ENCODE measurements at regions not wholly inside any gene's neighbourhood (a gene's known extent, or its start where the extent isn't known, plus 50 kb on each side); places are given as distances from the start of the nearest gene placed in this dataset.

GRCh38 chr5:117519957-117520500 is 945.4 kb upstream of the SEMA6A start:
- Histone ChIP-seq H3K4me3 (ENCODE audit: low read length) (no peak overlapping the region), H3K4me1 (ENCODE audit: control insufficient read depth, insufficient read depth, low read length) (no peaks in the 10 kb centered on the region), H3K27ac (ENCODE audit: low read length) (no peak overlapping the region), H3K9me3 (replicated peaks; ENCODE audit: control insufficient read depth, low read depth, low read length) (peaks cover 8% of the 10 kb centered on the region), H3K36me3 (ENCODE audit: control insufficient read depth, insufficient read depth, low read length) (no peaks in the 10 kb centered on the region), H3K27me3 (ENCODE audit: control insufficient read depth, insufficient read depth, low read length) (no peaks in the 10 kb centered on the region)
- DNase-seq = no peak
- no CpG with 5 or more reads among the region's 3 CpGs for WGBS (ENCODE audit: insufficient coverage)

GRCh38 chr5:117504305-117504704 is 929.7 kb upstream of the SEMA6A start:
- no CpG with 5 or more reads among the region's 2 CpGs for WGBS (ENCODE audit: insufficient coverage)
- H3K9me3 ChIP-seq (replicated peaks; ENCODE audit: control insufficient read depth, low read depth, low read length) = no peaks in the 10 kb centered on the region
- H3K4me1 ChIP-seq (ENCODE audit: control insufficient read depth, insufficient read depth, low read length) = peaks cover 2% of the 10 kb centered on the region
- no peaks in the 10 kb centered on the region for H3K36me3 ChIP-seq (ENCODE audit: control insufficient read depth, insufficient read depth, low read length)
- H3K27ac ChIP-seq (ENCODE audit: low read length) = peak overlapping the region; percentile 71
- H3K27me3 ChIP-seq (ENCODE audit: control insufficient read depth, insufficient read depth, low read length) = no peaks in the 10 kb centered on the region
- DNase-seq = peak; percentile 91
- no peak overlapping the region for H3K4me3 ChIP-seq (ENCODE audit: low read length)

GRCh38 chr5:117497601-117498000 is 923.0 kb upstream of the SEMA6A start:
- Histone ChIP-seq H3K9me3 (replicated peaks; ENCODE audit: control insufficient read depth, low read depth, low read length) (no peaks in the 10 kb centered on the region), H3K4me3 (ENCODE audit: low read length) (no peak overlapping the region), H3K27ac (ENCODE audit: low read length) (peak overlapping the region; percentile 62), H3K4me1 (ENCODE audit: control insufficient read depth, insufficient read depth, low read length) (no peaks in the 10 kb centered on the region), H3K27me3 (ENCODE audit: control insufficient read depth, insufficient read depth, low read length) (no peaks in the 10 kb centered on the region), H3K36me3 (ENCODE audit: control insufficient read depth, insufficient read depth, low read length) (no peaks in the 10 kb centered on the region)
- 0% methylated on average over 1 of the region's 3 CpGs for WGBS (ENCODE audit: insufficient coverage)
- DNase-seq = peak; percentile 95

DNA sequence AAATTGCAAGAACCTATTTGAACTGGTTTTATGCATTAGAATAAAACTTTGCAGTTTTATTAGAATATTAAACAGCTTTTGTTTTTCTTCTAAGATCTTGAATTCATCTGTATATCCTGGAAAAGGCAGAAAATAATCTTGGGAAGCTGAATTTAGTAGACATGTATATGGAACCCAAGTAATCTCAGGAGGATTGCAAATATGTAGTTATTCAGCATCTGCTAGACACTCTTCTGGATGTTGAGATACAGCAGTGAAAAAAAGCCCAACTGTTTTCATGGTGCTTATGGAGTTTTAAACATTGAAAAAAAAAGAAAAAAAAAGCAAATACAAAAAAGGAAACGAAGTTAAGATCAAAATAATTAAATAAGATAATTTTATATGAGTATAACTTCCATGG is 922.2 kb upstream of the SEMA6A start:
- DNase-seq = peak; percentile 88
- H3K4me1 ChIP-seq (ENCODE audit: control insufficient read depth, insufficient read depth, low read length) = no peaks in the 10 kb centered on the region
- H3K4me3 ChIP-seq (ENCODE audit: low read length) = no peak overlapping the region
- no CpG with 5 or more reads among the region's 1 CpG for WGBS (ENCODE audit: insufficient coverage)
- H3K36me3 ChIP-seq (ENCODE audit: control insufficient read depth, insufficient read depth, low read length) = no peaks in the 10 kb centered on the region
- no peak overlapping the region for H3K27ac ChIP-seq (ENCODE audit: low read length)
- H3K9me3 ChIP-seq (replicated peaks; ENCODE audit: control insufficient read depth, low read depth, low read length) = no peaks in the 10 kb centered on the region
- H3K27me3 ChIP-seq (ENCODE audit: control insufficient read depth, insufficient read depth, low read length) = no peaks in the 10 kb centered on the region

- peak; percentile 26 for DNase-seq
- no peaks in the 10 kb centered on the region for H3K9me3 ChIP-seq (replicated peaks; ENCODE audit: control insufficient read depth, low read depth, low read length)
- WGBS (ENCODE audit: insufficient coverage) = no CpG with 5 or more reads among the region's 2 CpGs
- no peak overlapping the region for H3K27ac ChIP-seq (ENCODE audit: low read length)
- H3K4me3 ChIP-seq (ENCODE audit: low read length) = no peak overlapping the region
- H3K27me3 ChIP-seq (ENCODE audit: control insufficient read depth, insufficient read depth, low read length) = no peaks in the 10 kb centered on the region
- H3K36me3 ChIP-seq (ENCODE audit: control insufficient read depth, insufficient read depth, low read length) = no peaks in the 10 kb centered on the region
- H3K4me1 ChIP-seq (ENCODE audit: control insufficient read depth, insufficient read depth, low read length) = no peaks in the 10 kb centered on the region
Observed at GRCh38 chr5:117494188-117494587, 919.6 kb upstream of the SEMA6A start.

GRCh38 chr5:117488976-117489500 is 914.4 kb upstream of the SEMA6A start:
- Histone ChIP-seq H3K4me3 (ENCODE audit: low read length) (no peak overlapping the region), H3K36me3 (ENCODE audit: control insufficient read depth, insufficient read depth, low read length) (no peaks in the 10 kb centered on the region), H3K27me3 (ENCODE audit: control insufficient read depth, insufficient read depth, low read length) (no peaks in the 10 kb centered on the region), H3K9me3 (replicated peaks; ENCODE audit: control insufficient read depth, low read depth, low read length) (no peaks in the 10 kb centered on the region), H3K4me1 (ENCODE audit: control insufficient read depth, insufficient read depth, low read length) (no peaks in the 10 kb centered on the region), H3K27ac (ENCODE audit: low read length) (no peak overlapping the region)
- no CpG with 5 or more reads among the region's 2 CpGs for WGBS (ENCODE audit: insufficient coverage)
- no peak for DNase-seq

DNA sequence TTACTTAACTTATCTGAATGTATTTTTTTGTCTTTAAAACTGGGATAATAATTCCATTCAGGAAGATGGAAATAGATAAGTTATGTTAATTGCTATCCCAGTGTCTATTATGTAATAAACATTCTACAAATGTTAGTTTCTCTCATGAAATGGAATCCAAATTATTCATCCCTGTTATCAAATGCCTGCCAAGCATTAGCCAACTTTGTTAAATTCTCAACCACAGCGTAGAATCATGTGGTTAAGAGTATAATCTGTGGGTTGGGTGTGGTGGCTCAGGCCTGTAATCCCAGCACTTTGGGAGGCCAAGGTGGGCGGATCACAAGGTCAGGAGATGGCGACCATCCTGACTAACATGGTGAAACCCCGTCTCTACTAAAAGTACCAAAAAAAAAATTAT is 912.9 kb upstream of the SEMA6A start:
- 92% methylated on average over 2 of the region's 4 CpGs for WGBS (ENCODE audit: insufficient coverage)
- DNase-seq = no peak
- Histone ChIP-seq H3K36me3 (ENCODE audit: control insufficient read depth, insufficient read depth, low read length) (no peaks in the 10 kb centered on the region), H3K27ac (ENCODE audit: low read length) (no peak overlapping the region), H3K27me3 (ENCODE audit: control insufficient read depth, insufficient read depth, low read length) (no peaks in the 10 kb centered on the region), H3K4me1 (ENCODE audit: control insufficient read depth, insufficient read depth, low read length) (no peaks in the 10 kb centered on the region), H3K4me3 (ENCODE audit: low read length) (no peak overlapping the region), H3K9me3 (replicated peaks; ENCODE audit: control insufficient read depth, low read depth, low read length) (no peaks in the 10 kb centered on the region)

DNA sequence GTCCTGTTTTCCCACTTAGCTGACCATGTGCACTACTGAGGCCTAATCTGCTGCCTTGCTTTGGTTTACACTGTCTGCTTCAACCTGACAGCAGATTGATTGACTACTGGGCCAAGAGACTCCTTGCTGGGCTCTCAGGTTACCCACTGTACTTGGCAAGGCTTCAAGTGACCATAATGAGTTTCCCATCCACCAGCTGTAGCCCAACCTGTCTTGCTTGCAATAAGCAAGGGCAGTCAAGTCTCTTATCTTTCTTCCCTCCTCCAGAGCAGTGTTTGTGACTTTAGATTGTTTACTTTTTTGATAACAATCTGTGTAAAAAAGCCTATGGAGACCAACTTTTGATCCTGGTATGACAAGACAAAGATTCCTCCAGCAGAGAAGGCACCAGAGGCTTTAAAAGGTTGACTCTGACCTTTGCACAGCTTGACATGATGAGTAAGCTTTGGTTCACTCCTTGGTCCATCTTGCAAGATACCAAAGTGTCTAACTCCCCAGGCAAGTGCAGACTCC is 912.3 kb upstream of the SEMA6A start:
- Histone ChIP-seq H3K9me3 (replicated peaks; ENCODE audit: control insufficient read depth, low read depth, low read length) (no peaks in the 10 kb centered on the region), H3K27ac (ENCODE audit: low read length) (no peak overlapping the region), H3K36me3 (ENCODE audit: control insufficient read depth, insufficient read depth, low read length) (no peaks in the 10 kb centered on the region), H3K27me3 (ENCODE audit: control insufficient read depth, insufficient read depth, low read length) (no peaks in the 10 kb centered on the region), H3K4me1 (ENCODE audit: control insufficient read depth, insufficient read depth, low read length) (no peaks in the 10 kb centered on the region), H3K4me3 (ENCODE audit: low read length) (no peak overlapping the region)
- DNase-seq = peak; percentile 57

- H3K27me3 ChIP-seq (ENCODE audit: control insufficient read depth, insufficient read depth, low read length) = no peaks in the 10 kb centered on the region
- H3K4me1 ChIP-seq (ENCODE audit: control insufficient read depth, insufficient read depth, low read length) = no peaks in the 10 kb centered on the region
- no peaks in the 10 kb centered on the region for H3K9me3 ChIP-seq (replicated peaks; ENCODE audit: control insufficient read depth, low read depth, low read length)
- no peak overlapping the region for H3K4me3 ChIP-seq (ENCODE audit: low read length)
- DNase-seq = no peak
- no peak overlapping the region for H3K27ac ChIP-seq (ENCODE audit: low read length)
- no peaks in the 10 kb centered on the region for H3K36me3 ChIP-seq (ENCODE audit: control insufficient read depth, insufficient read depth, low read length)
Observed at GRCh38 chr5:117486261-117486660, 911.6 kb upstream of the SEMA6A start.

GRCh38 chr5:117475919-117476318 is 901.3 kb upstream of the SEMA6A start:
- H3K4me1 ChIP-seq (ENCODE audit: control insufficient read depth, insufficient read depth, low read length) = no peaks in the 10 kb centered on the region
- no peak overlapping the region for H3K4me3 ChIP-seq (ENCODE audit: low read length)
- no peak overlapping the region for H3K27ac ChIP-seq (ENCODE audit: low read length)
- no peaks in the 10 kb centered on the region for H3K9me3 ChIP-seq (replicated peaks; ENCODE audit: control insufficient read depth, low read depth, low read length)
- no peaks in the 10 kb centered on the region for H3K36me3 ChIP-seq (ENCODE audit: control insufficient read depth, insufficient read depth, low read length)
- H3K27me3 ChIP-seq (ENCODE audit: control insufficient read depth, insufficient read depth, low read length) = no peaks in the 10 kb centered on the region
- no CpG with 5 or more reads among the region's 2 CpGs for WGBS (ENCODE audit: insufficient coverage)
- DNase-seq = no peak

DNA sequence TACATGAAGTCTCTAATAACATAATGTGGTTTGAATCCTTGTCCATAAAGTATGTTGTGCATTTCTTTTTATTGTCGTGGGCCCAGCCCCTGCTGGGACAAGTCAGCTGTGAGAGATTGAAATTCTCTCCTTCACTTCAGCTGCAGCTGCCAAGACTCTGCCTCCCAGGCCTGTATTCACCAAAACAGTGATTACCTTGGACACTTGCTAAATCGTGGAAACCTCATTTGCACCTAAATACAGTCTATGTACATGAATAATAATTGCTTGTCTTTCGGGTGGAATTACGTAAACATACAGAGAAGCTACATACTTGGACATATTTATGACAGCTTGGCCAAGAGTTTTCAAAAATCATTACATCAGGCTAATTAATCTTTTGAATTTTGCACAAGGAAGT is 898.5 kb upstream of the SEMA6A start:
- Histone ChIP-seq H3K9me3 (replicated peaks; ENCODE audit: control insufficient read depth, low read depth, low read length) (no peaks in the 10 kb centered on the region), H3K4me1 (ENCODE audit: control insufficient read depth, insufficient read depth, low read length) (no peaks in the 10 kb centered on the region), H3K27me3 (ENCODE audit: control insufficient read depth, insufficient read depth, low read length) (no peaks in the 10 kb centered on the region), H3K36me3 (ENCODE audit: control insufficient read depth, insufficient read depth, low read length) (no peaks in the 10 kb centered on the region), H3K27ac (ENCODE audit: low read length) (no peak overlapping the region), H3K4me3 (ENCODE audit: low read length) (no peak overlapping the region)
- WGBS (ENCODE audit: insufficient coverage) = no CpG with 5 or more reads among the region's 4 CpGs
- peak; percentile 37 for DNase-seq

Data from muscle of leg (tissue), 3 donors.